ENCODE measurements at regions not wholly inside any gene's neighbourhood (a gene's known extent, or its start where the extent isn't known, plus 50 kb on each side); places are given as distances from the start of the nearest gene placed in this dataset.

DNA sequence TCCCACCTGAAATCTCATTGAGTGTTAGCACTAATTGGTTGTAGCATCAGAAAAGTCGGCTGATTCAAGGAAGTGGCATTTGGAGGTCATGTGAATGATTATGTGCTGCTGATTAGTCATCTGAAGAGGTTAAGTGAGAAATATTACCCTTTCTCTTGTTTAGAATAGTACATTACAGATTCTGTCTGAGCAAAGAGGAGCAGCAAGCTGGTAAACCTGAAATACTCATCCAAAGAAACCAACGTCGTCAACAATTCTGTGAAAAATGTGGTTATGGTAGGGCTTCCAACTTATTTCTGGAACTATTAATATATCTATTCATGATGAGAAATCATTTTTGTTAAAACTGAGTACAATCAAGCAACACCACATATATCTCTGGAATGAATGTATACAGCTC lies 1024.9 kb downstream of the TUSC7 start:
- intact Hi-C loops (cut with DNase I; ENCODE audit: low total_unique reads) (no loop called here), in situ Hi-C loops (cut with MboI; ENCODE audit: low pct_ligation_motif_present in 1 of 4, low pct_unique_long_range_greater_than_20kb in 1 of 4, low sequenced_read_pairs in 3 of 4) (no loop called here)
- 87 to 91% methylated on average over 3 of the region's 3 CpGs for WGBS, 2 donors (ENCODE audit: low coverage in 1 of 2)
- DNase-seq = no peak
- Histone ChIP-seq H3K36me3 (no peaks in the 10 kb centered on the region), H3K9me3 (no peaks in the 10 kb centered on the region), H3K27me3 (no peaks in the 10 kb centered on the region), H3K4me1 (no peaks in the 10 kb centered on the region), H3K4me3 (no peak overlapping the region), H3K27ac (no peak overlapping the region)
- no peak for TF ChIP-seq EP300 (IDR thresholded peaks at IDR 0.05; ENCODE audit: low read depth)
- TF ChIP-seq, protein P1, sequence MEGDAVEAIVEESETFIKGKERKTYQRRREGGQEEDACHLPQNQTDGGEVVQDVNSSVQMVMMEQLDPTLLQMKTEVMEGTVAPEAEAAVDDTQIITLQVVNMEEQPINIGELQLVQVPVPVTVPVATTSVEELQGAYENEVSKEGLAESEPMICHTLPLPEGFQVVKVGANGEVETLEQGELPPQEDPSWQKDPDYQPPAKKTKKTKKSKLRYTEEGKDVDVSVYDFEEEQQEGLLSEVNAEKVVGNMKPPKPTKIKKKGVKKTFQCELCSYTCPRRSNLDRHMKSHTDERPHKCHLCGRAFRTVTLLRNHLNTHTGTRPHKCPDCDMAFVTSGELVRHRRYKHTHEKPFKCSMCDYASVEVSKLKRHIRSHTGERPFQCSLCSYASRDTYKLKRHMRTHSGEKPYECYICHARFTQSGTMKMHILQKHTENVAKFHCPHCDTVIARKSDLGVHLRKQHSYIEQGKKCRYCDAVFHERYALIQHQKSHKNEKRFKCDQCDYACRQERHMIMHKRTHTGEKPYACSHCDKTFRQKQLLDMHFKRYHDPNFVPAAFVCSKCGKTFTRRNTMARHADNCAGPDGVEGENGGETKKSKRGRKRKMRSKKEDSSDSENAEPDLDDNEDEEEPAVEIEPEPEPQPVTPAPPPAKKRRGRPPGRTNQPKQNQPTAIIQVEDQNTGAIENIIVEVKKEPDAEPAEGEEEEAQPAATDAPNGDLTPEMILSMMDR (IDR thresholded peaks at IDR 0.05) = no peak
- no peak for TF ChIP-seq POLR2A (IDR thresholded peaks at IDR 0.05)
- no peak for TF ChIP-seq POLR2AphosphoS5 (IDR thresholded peaks at IDR 0.05)

- no peaks in the 10 kb centered on the region for H3K36me3 ChIP-seq
- no peak overlapping the region for H3K27ac ChIP-seq
- TF ChIP-seq POLR2A (IDR thresholded peaks at IDR 0.05) (no peak), POLR2AphosphoS5 (IDR thresholded peaks at IDR 0.05) (no peak), EP300 (IDR thresholded peaks at IDR 0.05; ENCODE audit: low read depth) (no peak)
- TF ChIP-seq, protein P1 (IDR thresholded peaks at IDR 0.05) = no peak
- no peak for DNase-seq
- H3K4me3 ChIP-seq = no peak overlapping the region
- intact Hi-C loops (cut with DNase I; ENCODE audit: low total_unique reads) = no loop called here
- H3K4me1 ChIP-seq = no peaks in the 10 kb centered on the region
- H3K27me3 ChIP-seq = no peaks in the 10 kb centered on the region
- WGBS, 2 donors (ENCODE audit: low coverage in 1 of 2) = 41 to 63% methylated on average over 1 to 2 of the region's 2 CpGs
- H3K9me3 ChIP-seq = no peaks in the 10 kb centered on the region
- in situ Hi-C loops (cut with MboI; ENCODE audit: low pct_ligation_motif_present in 1 of 4, low pct_unique_long_range_greater_than_20kb in 1 of 4, low sequenced_read_pairs in 3 of 4) = no loop called here
Observed at GRCh38 chr3:117735481-117736101, 1026.0 kb downstream of the TUSC7 start.

DNA sequence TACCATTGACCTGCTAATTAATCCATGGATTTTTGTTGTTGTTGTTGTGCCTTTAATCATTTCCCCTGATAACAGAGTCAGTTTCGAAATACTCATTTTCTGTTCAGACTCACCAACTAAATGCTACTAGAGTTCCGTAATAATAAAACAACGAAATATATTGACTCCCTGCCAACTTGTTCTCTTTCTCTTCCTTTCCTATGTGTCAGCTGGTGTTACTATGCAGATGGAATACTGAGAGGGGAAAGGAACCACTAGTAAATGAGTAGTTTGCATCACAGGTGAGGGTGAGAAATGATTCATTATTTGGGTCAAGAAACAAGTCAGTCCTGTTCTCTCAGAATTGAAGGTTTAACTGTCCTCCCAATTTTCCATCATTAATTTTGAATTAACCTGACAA lies 1027.3 kb downstream of the TUSC7 start:
- H3K4me1 ChIP-seq = no peaks in the 10 kb centered on the region
- no peak overlapping the region for H3K27ac ChIP-seq
- no peak for DNase-seq
- 54 to 74% methylated on average over 3 of the region's 3 CpGs for WGBS, 2 donors (ENCODE audit: low coverage in 1 of 2)
- in situ Hi-C loops (cut with MboI; ENCODE audit: low pct_ligation_motif_present in 1 of 4, low pct_unique_long_range_greater_than_20kb in 1 of 4, low sequenced_read_pairs in 3 of 4) = no loop called here
- no peaks in the 10 kb centered on the region for H3K9me3 ChIP-seq
- intact Hi-C loops (cut with DNase I; ENCODE audit: low total_unique reads) = no loop called here
- H3K4me3 ChIP-seq = no peak overlapping the region
- H3K36me3 ChIP-seq = no peaks in the 10 kb centered on the region
- TF ChIP-seq, protein P1 (IDR thresholded peaks at IDR 0.05) = no peak
- TF ChIP-seq EP300 (IDR thresholded peaks at IDR 0.05; ENCODE audit: low read depth) (no peak), POLR2AphosphoS5 (IDR thresholded peaks at IDR 0.05) (no peak), POLR2A (IDR thresholded peaks at IDR 0.05) (no peak)
- no peaks in the 10 kb centered on the region for H3K27me3 ChIP-seq

DNA sequence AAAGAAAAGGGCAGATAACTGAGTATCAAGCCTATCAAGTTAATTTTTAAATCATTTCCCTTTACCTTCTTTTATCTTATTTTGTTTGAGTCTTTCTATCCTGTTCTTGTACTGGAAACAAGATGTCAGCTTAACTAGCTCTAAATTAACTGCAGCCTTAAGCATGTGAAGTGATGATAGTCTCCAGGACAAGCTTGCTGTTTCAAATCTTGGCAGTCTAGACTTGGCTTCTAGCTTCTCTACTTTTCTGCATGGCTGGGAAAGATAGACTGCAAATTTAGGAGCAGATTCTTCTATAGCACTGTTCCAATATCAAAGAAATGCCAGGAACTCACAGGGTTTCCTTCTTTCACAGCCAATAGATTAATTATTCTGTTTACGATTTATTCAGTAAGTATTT lies 1034.4 kb downstream of the TUSC7 start:
- Histone ChIP-seq H3K4me1 (no peaks in the 10 kb centered on the region), H3K9me3 (no peaks in the 10 kb centered on the region), H3K27me3 (no peaks in the 10 kb centered on the region), H3K36me3 (no peaks in the 10 kb centered on the region), H3K4me3 (no peak overlapping the region), H3K27ac (no peak overlapping the region)
- intact Hi-C loops (cut with DNase I; ENCODE audit: low total_unique reads) (no loop called here), in situ Hi-C loops (cut with MboI; ENCODE audit: low pct_ligation_motif_present in 1 of 4, low pct_unique_long_range_greater_than_20kb in 1 of 4, low sequenced_read_pairs in 3 of 4) (no loop called here)
- WGBS, 2 donors (ENCODE audit: low coverage in 1 of 2) = 78 to 92% methylated on average over 1 of the region's 1 CpG
- TF ChIP-seq POLR2AphosphoS5 (IDR thresholded peaks at IDR 0.05) = peak in 1 of 3 donors; percentile 25
- TF ChIP-seq, protein P1 (IDR thresholded peaks at IDR 0.05) = no peak
- DNase-seq = no peak

Measured in transverse colon (tissue), 4 donors.